ENCODE measurements at regions not wholly inside any gene's neighbourhood (a gene's known extent, or its start where the extent isn't known, plus 50 kb on each side); places are given as distances from the start of the nearest gene placed in this dataset.

GRCh38 chrX:39020051-39020669, 218.9 kb downstream of the MID1IP1 start:
- H3K4me3 ChIP-seq (ENCODE audit: low read depth, low read length), result no peak overlapping the region
- DNase-seq (ENCODE audit: low read depth), result no peak
- TF ChIP-seq, protein P1, sequence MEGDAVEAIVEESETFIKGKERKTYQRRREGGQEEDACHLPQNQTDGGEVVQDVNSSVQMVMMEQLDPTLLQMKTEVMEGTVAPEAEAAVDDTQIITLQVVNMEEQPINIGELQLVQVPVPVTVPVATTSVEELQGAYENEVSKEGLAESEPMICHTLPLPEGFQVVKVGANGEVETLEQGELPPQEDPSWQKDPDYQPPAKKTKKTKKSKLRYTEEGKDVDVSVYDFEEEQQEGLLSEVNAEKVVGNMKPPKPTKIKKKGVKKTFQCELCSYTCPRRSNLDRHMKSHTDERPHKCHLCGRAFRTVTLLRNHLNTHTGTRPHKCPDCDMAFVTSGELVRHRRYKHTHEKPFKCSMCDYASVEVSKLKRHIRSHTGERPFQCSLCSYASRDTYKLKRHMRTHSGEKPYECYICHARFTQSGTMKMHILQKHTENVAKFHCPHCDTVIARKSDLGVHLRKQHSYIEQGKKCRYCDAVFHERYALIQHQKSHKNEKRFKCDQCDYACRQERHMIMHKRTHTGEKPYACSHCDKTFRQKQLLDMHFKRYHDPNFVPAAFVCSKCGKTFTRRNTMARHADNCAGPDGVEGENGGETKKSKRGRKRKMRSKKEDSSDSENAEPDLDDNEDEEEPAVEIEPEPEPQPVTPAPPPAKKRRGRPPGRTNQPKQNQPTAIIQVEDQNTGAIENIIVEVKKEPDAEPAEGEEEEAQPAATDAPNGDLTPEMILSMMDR (conservative IDR thresholded peaks at IDR 0.05; ENCODE audit: low read depth, low read length), result no peak

- H3K4me3 ChIP-seq (ENCODE audit: low read depth, low read length), result no peak overlapping the region
- no peak for DNase-seq (ENCODE audit: low read depth)
- TF ChIP-seq, protein P1 (conservative IDR thresholded peaks at IDR 0.05; ENCODE audit: low read depth, low read length), result no peak
Measured at GRCh38 chrX:39022106-39022505, 220.8 kb downstream of the MID1IP1 start.

GRCh38 chrX:39029221-39029620, 228.0 kb downstream of the MID1IP1 start:
- TF ChIP-seq, protein P1 (conservative IDR thresholded peaks at IDR 0.05; ENCODE audit: low read depth, low read length), result no peak
- no peak overlapping the region for H3K4me3 ChIP-seq (ENCODE audit: low read depth, low read length)
- no peak for DNase-seq (ENCODE audit: low read depth)

DNA sequence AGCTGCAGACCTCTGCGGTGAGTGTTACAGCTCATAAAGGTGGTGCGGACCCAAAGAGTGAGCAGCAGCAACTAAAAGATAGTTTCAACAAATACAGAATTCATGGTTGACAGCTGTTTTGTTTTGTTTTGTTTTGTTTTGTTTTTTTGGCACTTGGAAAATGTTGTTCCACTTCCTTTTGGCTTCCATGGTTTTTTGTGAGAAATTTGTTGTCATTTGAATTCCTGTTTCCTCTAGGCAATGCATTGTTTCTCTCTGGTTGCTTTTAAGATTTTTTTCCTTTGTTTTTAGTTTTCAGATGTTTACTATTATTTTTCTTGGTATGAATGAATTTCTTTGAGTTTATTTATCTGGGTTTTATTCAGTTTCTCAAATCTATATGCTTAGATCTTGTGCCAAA, 229.4 kb downstream of the MID1IP1 start:
- no peak overlapping the region for H3K4me3 ChIP-seq (ENCODE audit: low read depth, low read length)
- no peak for DNase-seq (ENCODE audit: low read depth)
- TF ChIP-seq, protein P1 (conservative IDR thresholded peaks at IDR 0.05; ENCODE audit: low read depth, low read length), result no peak

- TF ChIP-seq, protein P1 (conservative IDR thresholded peaks at IDR 0.05; ENCODE audit: low read depth, low read length), result no peak
- no peak for DNase-seq (ENCODE audit: low read depth)
- H3K4me3 ChIP-seq (ENCODE audit: low read depth, low read length), result no peak overlapping the region
Measured at GRCh38 chrX:39039890-39040289, 238.6 kb downstream of the MID1IP1 start.

- TF ChIP-seq, protein P1 (conservative IDR thresholded peaks at IDR 0.05; ENCODE audit: low read depth, low read length), result no peak
- H3K4me3 ChIP-seq (ENCODE audit: low read depth, low read length), result no peak overlapping the region
- no peak for DNase-seq (ENCODE audit: low read depth)
Measured at GRCh38 chrX:39043838-39044550, 242.7 kb downstream of the MID1IP1 start.

GRCh38 chrX:39047174-39047573, 245.9 kb downstream of the MID1IP1 start:
- H3K4me3 ChIP-seq (ENCODE audit: low read depth, low read length), result no peak overlapping the region
- no peak for DNase-seq (ENCODE audit: low read depth)
- TF ChIP-seq, protein P1 (conservative IDR thresholded peaks at IDR 0.05; ENCODE audit: low read depth, low read length), result no peak

Data from choroid plexus epithelial cell (primary cell).